ENCODE measurements at regions not wholly inside any gene's neighbourhood (a gene's known extent, or its start where the extent isn't known, plus 50 kb on each side); places are given as distances from the start of the nearest gene placed in this dataset.
"Not testable (repeated sequence)": the region's sequence is repeated elsewhere in the genome, so short reads cannot be mapped to it uniquely, and the experiment has no call there.

GRCh38 chr6:80435457-80435856, 329.0 kb downstream of the BCKDHB start:
- TF ChIP-seq CTCF (IDR thresholded peaks at IDR 0.05; ENCODE audit: insufficient read depth, low read depth, low read length, missing control alignments) = no peak
- no peak overlapping the region for H3K4me3 ChIP-seq (ENCODE audit: low read length)
- DNase-seq (ENCODE audit: low read depth) = no peak

- TF ChIP-seq CTCF (IDR thresholded peaks at IDR 0.05; ENCODE audit: insufficient read depth, low read depth, low read length, missing control alignments) = no peak
- DNase-seq (ENCODE audit: low read depth) = no peak
- H3K4me3 ChIP-seq (ENCODE audit: low read length) = no peak overlapping the region
Measured at GRCh38 chr6:80434691-80435350, 328.4 kb downstream of the BCKDHB start.

- no peak for DNase-seq (ENCODE audit: low read depth)
- no peak for TF ChIP-seq CTCF (IDR thresholded peaks at IDR 0.05; ENCODE audit: insufficient read depth, low read depth, low read length, missing control alignments)
- H3K4me3 ChIP-seq (ENCODE audit: low read length) = no peak overlapping the region
Measured at GRCh38 chr6:80433673-80434025, 327.2 kb downstream of the BCKDHB start.

- DNase-seq (ENCODE audit: low read depth) = no peak
Measured at GRCh38 chr6:80433010-80433672, 326.7 kb downstream of the BCKDHB start.

GRCh38 chr6:80425089-80425823, 318.8 kb downstream of the BCKDHB start:
- no peak for TF ChIP-seq CTCF (IDR thresholded peaks at IDR 0.05; ENCODE audit: insufficient read depth, low read depth, low read length, missing control alignments)
- H3K4me3 ChIP-seq (ENCODE audit: low read length) = no peak overlapping the region
- DNase-seq (ENCODE audit: low read depth) = no peak

More at GRCh38 chr6:80433010-80433672, 326.7 kb downstream of the BCKDHB start:
- TF ChIP-seq CTCF (IDR thresholded peaks at IDR 0.05; ENCODE audit: insufficient read depth, low read depth, low read length, missing control alignments) = no peak
- H3K4me3 ChIP-seq (ENCODE audit: low read length) = no peak overlapping the region

- no peak for TF ChIP-seq CTCF (IDR thresholded peaks at IDR 0.05; ENCODE audit: insufficient read depth, low read depth, low read length, missing control alignments)
- no peak for DNase-seq (ENCODE audit: low read depth)
- no peak overlapping the region for H3K4me3 ChIP-seq (ENCODE audit: low read length)
Measured at GRCh38 chr6:80411486-80411885, 305.0 kb downstream of the BCKDHB start.

GRCh38 chr6:80407976-80408375, 301.5 kb downstream of the BCKDHB start:
- DNase-seq (ENCODE audit: low read depth); H3K4me3 ChIP-seq (ENCODE audit: low read length): not testable (repeated sequence)

All from epithelial cell of esophagus (primary cell).